IMR-90 (cell line): ENCODE measurements at regions not wholly inside any gene's neighbourhood (a gene's known extent, or its start where the extent isn't known, plus 50 kb on each side); places are given as distances from the start of the nearest gene placed in this dataset.

ENCODE experiments used
- BHLHE40 ChIP-seq: fragments of 150-350 bp; IDR thresholded peaks from 2 replicates; pipeline ENCODE4 v1.6.1; 2016; ENCODE audit warnings: mild to moderate bottlenecking, low read depth, low read length
- CHD1 ChIP-seq: IDR thresholded peaks from 2 replicates; pipeline ENCODE4 v1.6.1; 2012; ENCODE audit warnings: low read depth, low read length, improper control_type of control experiment
- CTCF ChIP-seq: conservative IDR thresholded peaks from 2 replicates; pipeline ENCODE4 v1.5.1; 2012; ENCODE audit warnings: mild to moderate bottlenecking, low read depth, low read length, improper control_type of control experiment
- MAFK ChIP-seq: IDR thresholded peaks from 2 replicates; pipeline ENCODE4 v1.6.1; 2012; ENCODE audit warnings: low read depth, low read length, improper control_type of control experiment
- MAZ ChIP-seq: IDR thresholded peaks from 2 replicates; pipeline ENCODE4 v1.6.1; 2012; ENCODE audit warnings: low read depth, mild to moderate bottlenecking, low read length, improper control_type of control experiment, moderate library complexity, borderline replicate concordance
- MXI1 ChIP-seq: IDR thresholded peaks from 2 replicates; pipeline ENCODE4 v1.6.1; 2012; ENCODE audit warnings: low read depth, mild to moderate bottlenecking, low read length, moderate library complexity, borderline replicate concordance
- POLR2A ChIP-seq: IDR thresholded peaks from 2 replicates; pipeline ENCODE4 v1.6.1; 2012; ENCODE audit warnings: mild to moderate bottlenecking, low read depth, low read length
- RAD21 ChIP-seq: IDR thresholded peaks from 2 replicates; pipeline ENCODE4 v1.6.1; 2012; ENCODE audit warnings: low read length, improper control_type of control experiment
- RFX5 ChIP-seq: IDR thresholded peaks from 2 replicates; pipeline ENCODE4 v1.8.0; 2012; ENCODE audit warnings: low read depth, mild to moderate bottlenecking, low read length, moderate library complexity

- TF ChIP-seq RAD21 (no peak), CTCF (no peak), MAZ (no peak), RFX5 (no peak), BHLHE40 (no peak), MXI1 (no peak), MAFK (no peak), POLR2A (no peak), CHD1 (no peak)
Measured at GRCh38 chr2:59939236-59939635, 614.2 kb downstream of the BCL11A start.
